Epithelial cell of esophagus (primary cell): ENCODE measurements at regions not wholly inside any gene's neighbourhood (a gene's known extent, or its start where the extent isn't known, plus 50 kb on each side); places are given as distances from the start of the nearest gene placed in this dataset.
A peak's percentile ranks its signal among the peaks of the same experiment; 100 is the strongest.
"Not testable (repeated sequence)": the region's sequence is repeated elsewhere in the genome, so short reads cannot be mapped to it uniquely, and the experiment has no call there.

Experiments
- DNase-seq: peaks from one replicate; pipeline ENCODE4 v3.0.0; 2010; ENCODE audit warnings: low read depth
- H3K4me3 ChIP-seq: 2 replicates; pipeline ENCODE4 v1.5.1; 2011; ENCODE audit warnings: mild to moderate bottlenecking, low read length, control low read depth
- CTCF ChIP-seq: IDR thresholded peaks from 2 replicates; pipeline ENCODE4 v1.5.1; 2011; ENCODE audit warnings: low read depth, mild to moderate bottlenecking, low read length, control low read depth, inconsistent platforms; ENCODE audit not compliant: insufficient read depth; ENCODE audit errors: missing control alignments

DNA sequence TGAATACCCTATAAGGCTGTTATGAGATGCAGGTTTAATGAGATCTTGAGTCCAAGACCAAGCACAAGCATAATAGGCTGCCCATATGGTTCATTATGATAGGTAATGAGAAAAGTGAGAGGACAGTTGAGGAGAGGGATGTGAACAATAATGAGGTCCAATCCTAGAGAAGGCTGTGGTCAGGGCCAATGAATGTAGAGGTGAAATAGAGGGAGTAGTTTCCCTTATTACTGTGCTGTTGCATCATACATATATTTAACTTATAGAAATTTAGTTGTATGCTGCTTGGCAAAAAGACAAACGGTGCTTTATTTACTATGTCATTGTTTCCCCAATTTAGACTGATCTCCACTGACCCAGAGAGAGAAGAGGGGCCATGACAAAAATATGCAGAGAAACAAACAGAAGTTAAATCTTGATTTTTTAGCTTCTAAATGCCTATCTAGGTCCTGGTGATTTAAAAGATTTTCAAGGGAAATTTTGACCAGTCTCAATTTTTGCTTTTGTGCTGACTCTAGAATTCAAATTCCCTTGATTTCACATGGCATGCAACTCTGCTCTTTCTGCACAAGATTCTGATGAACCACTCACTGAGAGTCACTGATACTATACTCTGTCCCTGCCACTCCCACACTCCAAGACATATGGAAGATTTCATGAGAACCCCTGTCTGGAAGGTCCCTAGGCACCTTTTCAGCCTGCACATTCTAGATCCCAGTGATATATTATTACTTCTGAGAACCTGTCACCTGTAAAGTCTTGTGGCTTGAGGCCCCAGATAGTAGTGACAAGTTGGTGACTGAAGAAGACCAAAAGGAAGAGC, 159.7 kb downstream of the VSIG4 start:
- TF ChIP-seq CTCF = no peak
- no peak for DNase-seq
- no peak overlapping the region for H3K4me3 ChIP-seq

- H3K4me3 ChIP-seq = no peak overlapping the region
- DNase-seq = no peak
- no peak for TF ChIP-seq CTCF
Observed at GRCh38 chrX:65878456-65878855, 161.4 kb downstream of the VSIG4 start.

DNA sequence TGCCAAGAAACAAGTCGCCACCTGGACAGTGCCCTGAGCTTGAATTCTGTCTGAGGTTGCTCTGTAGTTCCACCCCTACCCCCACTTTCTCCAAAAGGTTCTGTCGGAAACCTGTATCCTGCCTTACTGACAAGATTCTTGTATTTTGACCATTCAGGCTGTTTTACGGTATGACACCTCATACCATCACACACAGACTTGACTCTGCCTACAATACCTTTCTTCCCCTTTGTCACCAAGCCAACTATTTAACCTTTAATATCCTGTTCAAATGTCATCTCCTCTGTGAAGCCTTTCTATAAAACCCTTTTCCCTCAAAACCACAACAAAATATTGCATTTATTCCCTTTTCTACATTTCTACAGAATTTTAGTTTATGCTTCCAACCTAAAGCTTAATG, 161.9 kb downstream of the VSIG4 start:
- H3K4me3 ChIP-seq = no peak overlapping the region
- TF ChIP-seq CTCF = no peak

DNA sequence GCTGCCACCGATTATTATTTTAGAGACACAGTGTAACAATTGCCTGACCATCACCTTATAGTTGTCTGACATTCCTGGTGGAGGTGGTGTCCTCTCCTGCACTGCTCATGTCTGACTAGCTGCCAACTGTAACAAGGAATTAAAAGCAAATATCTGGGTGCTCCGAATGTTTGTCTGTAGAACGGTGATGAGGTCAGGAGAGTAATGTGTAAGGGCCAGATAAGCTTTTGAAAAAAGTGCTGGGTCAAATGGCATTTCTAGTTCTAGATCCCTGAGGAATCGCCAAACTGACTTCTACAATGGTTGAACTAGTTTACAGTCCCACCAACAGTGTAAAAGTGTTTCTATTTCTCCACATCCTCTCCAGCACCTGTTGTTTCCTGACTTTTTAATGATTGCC, 164.3 kb downstream of the VSIG4 start:
- DNase-seq = not testable (repeated sequence)

More for the DNA sequence above, 161.9 kb downstream of the VSIG4 start:
- DNase-seq = no peak

DNA sequence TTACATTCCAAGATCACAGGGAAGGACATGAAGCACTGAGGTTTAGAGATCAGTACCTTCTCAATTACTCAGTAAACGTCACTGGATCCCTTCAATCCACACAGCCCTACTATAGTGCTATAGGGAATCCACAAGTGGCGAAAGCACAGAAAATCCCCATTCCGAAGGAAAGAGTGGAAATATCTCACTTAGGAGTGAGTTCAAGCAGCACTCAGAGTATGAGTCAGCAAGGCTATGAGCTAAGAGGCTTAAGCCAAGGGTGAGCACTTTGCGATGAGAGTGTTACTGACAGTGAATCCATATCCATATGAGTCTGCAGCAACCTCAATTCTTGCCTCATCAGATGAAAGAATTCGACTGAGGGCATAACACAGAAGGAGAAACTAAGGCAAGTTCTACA, 165.1 kb downstream of the VSIG4 start:
- DNase-seq = peak; percentile 59
- no peak for TF ChIP-seq CTCF
- no peak overlapping the region for H3K4me3 ChIP-seq

More for the DNA sequence above, 164.3 kb downstream of the VSIG4 start:
- H3K4me3 ChIP-seq = not testable (repeated sequence)

DNA sequence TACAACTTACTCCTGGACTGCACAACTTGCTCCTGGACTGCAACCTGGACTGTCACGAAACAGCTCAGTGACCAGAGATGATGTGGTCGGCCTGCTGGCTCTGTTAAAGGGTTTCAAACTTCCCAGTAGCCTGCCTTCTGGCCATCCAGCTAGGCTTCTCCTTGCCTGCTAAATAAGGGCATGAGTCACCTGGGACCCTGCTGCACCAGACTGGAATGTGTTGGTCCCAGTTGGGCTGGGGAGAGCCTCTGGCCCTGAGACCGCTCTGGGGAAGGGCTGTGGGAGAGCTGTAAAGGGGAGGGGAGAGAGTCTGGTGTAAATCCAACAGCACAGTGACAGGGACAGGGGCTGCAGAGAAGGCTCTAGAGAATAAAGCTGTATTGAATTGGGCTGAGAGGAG, 165.8 kb downstream of the VSIG4 start:
- H3K4me3 ChIP-seq = no peak overlapping the region
- DNase-seq = no peak
- TF ChIP-seq CTCF = no peak

- H3K4me3 ChIP-seq = no peak overlapping the region
- no peak for TF ChIP-seq CTCF
- no peak for DNase-seq
Observed at GRCh38 chrX:65873385-65873784, 166.5 kb downstream of the VSIG4 start.
